Activated naive CD8-positive, alpha-beta T cell treated with anti-CD3 and anti-CD28 coated beads, Interleukin-2, amount 50 U/mL, for 24 hours (primary cell): ENCODE measurements at regions not wholly inside any gene's neighbourhood (a gene's known extent, or its start where the extent isn't known, plus 50 kb on each side); places are given as distances from the start of the nearest gene placed in this dataset.

Experiments used
- ATAC-seq: fragments of 150-1000 bp; cut with Tn5 transposase; one replicate; pipeline ENCODE4 v1.10.0; 2021
- DNase-seq: peaks from one replicate; pipeline ENCODE4 v3.0.0; 2021
- H3K27ac Mint-ChIP-seq: one replicate; pipeline ENCODE4 v1.8.0; 2021; ENCODE audit warnings: mild to moderate bottlenecking, mixed read lengths
- H3K27me3 Mint-ChIP-seq: one replicate; pipeline ENCODE4 v1.8.0; 2021; ENCODE audit warnings: mixed read lengths
- H3K36me3 Mint-ChIP-seq: one replicate; pipeline ENCODE4 v1.8.0; 2021; ENCODE audit warnings: low read depth, mixed read lengths
- H3K4me1 Mint-ChIP-seq: one replicate; pipeline ENCODE4 v1.8.0; 2021; ENCODE audit warnings: mixed read lengths
- H3K4me3 Mint-ChIP-seq: one replicate; pipeline ENCODE4 v1.8.0; 2021; ENCODE audit warnings: mild to moderate bottlenecking, moderate library complexity, mixed read lengths
- H3K9me3 Mint-ChIP-seq: one replicate; pipeline ENCODE4 v1.8.0; 2021; ENCODE audit warnings: mixed read lengths

GRCh38 chr3:106116733-106117489, 248.1 kb upstream of the CBLB start:
- DNase-seq: no peak
- no peak overlapping the region for H3K4me3 Mint-ChIP-seq
- peaks cover 8% of the 10 kb centered on the region for H3K36me3 Mint-ChIP-seq
- peaks cover 35% of the 10 kb centered on the region for H3K4me1 Mint-ChIP-seq
- H3K27me3 Mint-ChIP-seq: peaks cover 2% of the 10 kb centered on the region
- ATAC-seq: no peak
- no peak overlapping the region for H3K27ac Mint-ChIP-seq
- peaks cover 4% of the 10 kb centered on the region for H3K9me3 Mint-ChIP-seq

DNA sequence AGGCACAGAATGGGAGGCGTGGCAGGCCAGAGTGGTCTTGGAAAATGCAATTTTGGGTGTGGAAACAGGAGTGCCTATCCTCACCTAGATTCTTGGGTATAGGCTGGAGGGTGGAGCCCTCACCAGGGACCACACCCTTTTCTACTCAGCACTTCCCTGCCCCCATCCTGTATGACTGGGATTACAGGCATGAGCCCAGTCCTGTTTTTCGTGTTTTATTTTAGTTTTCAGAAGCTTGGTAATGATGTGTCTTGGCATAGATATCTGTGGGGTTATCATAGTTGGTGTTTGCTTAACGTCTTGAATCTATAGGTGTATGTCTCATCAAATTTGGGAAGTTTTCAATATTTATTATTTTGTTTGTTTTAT, 248.7 kb upstream of the CBLB start:
- H3K4me1 Mint-ChIP-seq: peaks cover 37% of the 10 kb centered on the region
- H3K27ac Mint-ChIP-seq: no peak overlapping the region
- H3K36me3 Mint-ChIP-seq: peaks cover 8% of the 10 kb centered on the region
- DNase-seq (no peak), ATAC-seq (no peak)
- no peak overlapping the region for H3K4me3 Mint-ChIP-seq
- peaks cover 2% of the 10 kb centered on the region for H3K27me3 Mint-ChIP-seq
- H3K9me3 Mint-ChIP-seq: peaks cover 4% of the 10 kb centered on the region

DNA sequence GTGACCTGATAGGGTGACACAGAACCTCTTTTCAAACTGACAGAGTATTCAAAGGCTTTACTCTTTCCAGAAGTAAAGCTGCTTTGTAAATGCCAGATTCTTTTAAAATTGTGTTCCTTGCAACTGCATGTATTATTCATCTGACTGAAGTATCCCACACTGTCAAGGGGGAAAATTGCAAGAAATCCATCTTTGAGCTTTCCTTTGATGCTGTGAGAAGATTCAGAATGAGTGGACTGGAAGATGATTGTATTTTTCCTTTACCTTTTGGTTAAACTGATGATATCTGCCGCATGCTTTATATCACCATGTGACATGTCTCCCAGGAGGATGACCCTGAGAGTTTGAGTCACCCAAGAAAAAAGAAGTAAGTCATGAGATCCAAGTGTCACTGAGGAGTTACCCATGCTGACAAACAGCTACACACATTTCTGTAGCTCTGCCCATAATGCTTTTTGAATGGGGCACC, 250.8 kb upstream of the CBLB start:
- Mint-ChIP-seq H3K27ac (peak overlapping the region; percentile 93), H3K9me3 (peaks cover 4% of the 10 kb centered on the region), H3K4me1 (peaks cover 33% of the 10 kb centered on the region), H3K27me3 (peaks cover 2% of the 10 kb centered on the region), H3K4me3 (peak overlapping the region; percentile 57), H3K36me3 (peaks cover 8% of the 10 kb centered on the region)
- ATAC-seq (peak; percentile 94), DNase-seq (no peak)

DNA sequence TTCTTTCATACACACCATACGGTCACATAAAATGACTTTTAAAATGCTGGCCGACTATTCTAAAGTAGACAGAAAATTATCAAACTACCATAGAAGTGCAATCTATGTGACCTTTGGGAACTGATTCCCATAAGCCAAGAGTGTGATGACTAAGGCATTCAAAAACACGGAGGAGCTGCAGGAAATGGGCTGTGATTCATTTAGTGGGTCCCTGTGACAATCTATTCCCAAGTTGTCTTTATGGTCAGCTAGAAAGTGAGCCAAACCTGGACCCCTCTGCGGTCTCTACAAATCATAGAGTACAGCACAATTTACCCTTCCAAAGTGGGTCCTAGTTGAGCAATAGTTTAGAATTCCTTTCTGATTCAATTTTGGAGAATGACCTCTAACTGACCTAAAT, 251.5 kb upstream of the CBLB start:
- DNase-seq (no peak), ATAC-seq (no peak)
- peaks cover 4% of the 10 kb centered on the region for H3K9me3 Mint-ChIP-seq
- peaks cover 2% of the 10 kb centered on the region for H3K27me3 Mint-ChIP-seq
- no peak overlapping the region for H3K4me3 Mint-ChIP-seq
- peaks cover 8% of the 10 kb centered on the region for H3K36me3 Mint-ChIP-seq
- peak overlapping the region; percentile 93 for H3K27ac Mint-ChIP-seq
- H3K4me1 Mint-ChIP-seq: peaks cover 33% of the 10 kb centered on the region

DNA sequence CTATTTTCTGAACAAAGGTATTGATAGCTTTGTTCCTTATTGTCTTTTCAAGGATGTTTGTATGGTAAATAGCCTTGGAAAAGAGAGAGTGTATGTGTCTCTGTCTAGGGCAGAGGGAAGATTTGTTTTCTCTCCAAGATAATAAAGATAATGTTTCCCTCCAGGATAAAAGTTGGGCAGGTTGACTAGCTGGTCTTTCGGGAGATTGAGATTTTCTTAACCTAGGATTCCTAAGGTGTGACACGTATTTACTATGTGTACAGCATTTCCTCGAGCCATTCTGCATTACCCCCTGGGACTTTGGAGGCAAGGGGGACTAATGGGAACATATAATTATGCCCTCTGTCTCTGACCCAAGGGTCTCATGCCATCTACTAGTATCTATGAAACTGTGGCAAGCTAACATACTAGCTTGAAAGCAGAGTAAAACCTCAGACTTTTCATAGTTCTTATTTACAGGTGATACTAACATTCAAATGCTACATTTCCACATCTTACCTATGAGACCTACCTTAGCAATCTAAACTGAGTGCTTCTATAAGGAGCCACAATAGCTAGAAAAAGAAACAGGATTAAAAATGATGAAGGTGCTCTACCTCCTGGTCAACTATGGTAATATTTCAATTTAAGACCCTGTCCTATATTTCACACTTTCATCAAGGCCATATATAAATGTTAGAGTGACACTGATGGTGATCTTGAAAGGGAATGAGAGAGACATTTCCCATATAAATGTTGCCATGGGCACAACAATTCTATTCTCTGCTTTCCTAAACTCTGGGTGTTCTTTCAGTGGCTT, 252.9 kb upstream of the CBLB start:
- ATAC-seq (no peak), DNase-seq (no peak)
- Mint-ChIP-seq H3K4me1 (peaks cover 33% of the 10 kb centered on the region), H3K9me3 (peaks cover 4% of the 10 kb centered on the region), H3K27me3 (peaks cover 2% of the 10 kb centered on the region), H3K4me3 (no peak overlapping the region), H3K27ac (no peak overlapping the region), H3K36me3 (peaks cover 8% of the 10 kb centered on the region)

GRCh38 chr3:106124818-106125217, 256.0 kb upstream of the CBLB start:
- H3K4me3 Mint-ChIP-seq: no peak overlapping the region

GRCh38 chr3:106125321-106125720, 256.5 kb upstream of the CBLB start:
- no peak for DNase-seq
- no peaks in the 10 kb centered on the region for H3K27me3 Mint-ChIP-seq
- H3K36me3 Mint-ChIP-seq: no peaks in the 10 kb centered on the region
- peaks cover 24% of the 10 kb centered on the region for H3K4me1 Mint-ChIP-seq
- H3K9me3 Mint-ChIP-seq: no peaks in the 10 kb centered on the region
- no peak overlapping the region for H3K4me3 Mint-ChIP-seq
- H3K27ac Mint-ChIP-seq: no peak overlapping the region
- no peak for ATAC-seq

More at GRCh38 chr3:106124818-106125217, 256.0 kb upstream of the CBLB start:
- peaks cover under 1% of the 10 kb centered on the region for H3K27me3 Mint-ChIP-seq
- ATAC-seq (no peak), DNase-seq (no peak)
- peaks cover 1% of the 10 kb centered on the region for H3K36me3 Mint-ChIP-seq
- H3K9me3 Mint-ChIP-seq: no peaks in the 10 kb centered on the region
- H3K27ac Mint-ChIP-seq: no peak overlapping the region
- peaks cover 24% of the 10 kb centered on the region for H3K4me1 Mint-ChIP-seq

DNA sequence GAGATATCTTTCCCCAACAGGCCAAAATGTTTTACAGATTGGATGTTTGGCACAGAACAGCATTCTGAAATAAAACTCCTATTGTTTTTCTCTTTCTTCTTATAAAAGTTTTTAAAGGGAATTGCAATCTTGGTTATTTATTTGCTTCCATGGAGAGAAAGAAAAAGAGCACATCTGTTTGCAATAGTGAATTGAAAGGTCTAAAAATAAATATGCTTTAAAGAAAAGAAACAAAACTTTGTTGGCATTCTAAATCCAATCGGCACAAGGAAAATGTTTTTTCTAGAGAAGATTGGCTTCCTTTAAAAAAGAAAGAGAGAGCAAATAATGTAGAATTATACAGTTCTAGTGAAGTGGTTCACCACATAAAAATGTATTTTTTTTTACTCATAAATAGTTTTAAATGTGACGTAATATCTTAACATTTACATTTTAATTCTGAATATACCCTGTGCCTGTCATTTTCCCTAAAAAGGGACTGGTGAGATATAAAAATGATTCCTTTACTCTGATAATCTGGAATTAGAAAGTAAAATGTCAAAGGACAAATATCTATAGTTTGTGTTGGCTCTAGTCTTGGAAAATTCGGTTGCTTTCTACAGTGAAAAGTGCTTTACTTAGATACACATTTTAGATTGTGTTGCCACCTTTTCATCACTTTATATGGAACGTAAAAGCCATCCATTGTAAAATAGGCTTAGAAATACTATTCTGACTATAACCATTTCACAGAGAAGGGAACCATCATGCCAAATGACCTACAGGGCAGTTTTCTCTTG, 257.4 kb upstream of the CBLB start:
- H3K9me3 Mint-ChIP-seq: no peaks in the 10 kb centered on the region
- H3K4me1 Mint-ChIP-seq: peaks cover 26% of the 10 kb centered on the region
- no peaks in the 10 kb centered on the region for H3K36me3 Mint-ChIP-seq
- no peak overlapping the region for H3K4me3 Mint-ChIP-seq
- DNase-seq (no peak), ATAC-seq (no peak)
- no peak overlapping the region for H3K27ac Mint-ChIP-seq
- H3K27me3 Mint-ChIP-seq: no peaks in the 10 kb centered on the region

- Mint-ChIP-seq H3K27ac (no peak overlapping the region), H3K4me1 (peaks cover 27% of the 10 kb centered on the region), H3K9me3 (no peaks in the 10 kb centered on the region), H3K36me3 (no peaks in the 10 kb centered on the region), H3K4me3 (no peak overlapping the region), H3K27me3 (no peaks in the 10 kb centered on the region)
- ATAC-seq: no peak
- no peak for DNase-seq
Observed at GRCh38 chr3:106126846-106127235, 258.0 kb upstream of the CBLB start.

- Mint-ChIP-seq H3K36me3 (no peaks in the 10 kb centered on the region), H3K27ac (peak overlapping the region; percentile 75), H3K27me3 (no peaks in the 10 kb centered on the region), H3K4me3 (peak overlapping the region; percentile 19), H3K9me3 (peaks cover 7% of the 10 kb centered on the region), H3K4me1 (peaks cover 35% of the 10 kb centered on the region)
- ATAC-seq (no peak), DNase-seq (no peak)
Observed at GRCh38 chr3:106129939-106130338, 261.1 kb upstream of the CBLB start.

DNA sequence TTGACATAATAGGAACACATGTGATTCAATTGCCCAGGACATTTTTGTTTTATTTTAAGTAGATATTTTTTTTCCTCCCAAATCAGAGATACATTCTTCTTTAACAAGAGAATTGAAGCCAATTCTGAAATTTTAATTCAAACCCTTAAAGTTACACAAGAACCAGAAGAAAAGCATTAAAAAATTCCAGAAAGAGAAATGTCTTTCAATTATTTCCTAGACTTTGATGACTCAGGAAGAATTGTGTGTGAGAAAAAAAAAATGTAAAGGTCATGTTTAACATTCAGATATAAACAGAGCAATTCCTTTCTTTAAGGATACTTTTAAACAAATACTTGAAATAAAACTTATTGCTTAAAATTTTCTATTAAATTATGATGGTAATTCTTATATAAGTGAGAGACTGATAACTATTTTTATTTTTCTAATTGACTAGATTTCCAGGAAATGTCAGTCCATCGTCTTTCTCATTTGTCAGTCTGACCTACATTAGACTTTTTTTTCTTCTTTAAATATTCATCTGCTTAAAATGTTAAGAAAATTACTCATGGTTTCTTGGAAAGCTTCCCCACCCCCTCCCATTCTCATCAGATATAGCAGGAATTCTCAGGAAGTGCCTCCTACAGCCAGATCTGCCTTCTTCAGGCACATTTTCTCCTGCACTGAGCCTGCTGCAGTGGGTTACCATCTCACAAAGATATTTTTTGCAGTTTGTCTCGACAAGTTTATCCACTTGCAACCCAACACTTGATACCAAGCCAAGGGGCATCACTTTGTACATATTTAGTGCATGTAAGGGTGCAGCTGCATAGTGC, 261.8 kb upstream of the CBLB start:
- Mint-ChIP-seq H3K27me3 (no peaks in the 10 kb centered on the region), H3K27ac (peak overlapping the region; percentile 75), H3K36me3 (no peaks in the 10 kb centered on the region), H3K9me3 (peaks cover 7% of the 10 kb centered on the region), H3K4me3 (peak overlapping the region; percentile 24), H3K4me1 (peaks cover 35% of the 10 kb centered on the region)
- ATAC-seq (no peak), DNase-seq (no peak)

DNA sequence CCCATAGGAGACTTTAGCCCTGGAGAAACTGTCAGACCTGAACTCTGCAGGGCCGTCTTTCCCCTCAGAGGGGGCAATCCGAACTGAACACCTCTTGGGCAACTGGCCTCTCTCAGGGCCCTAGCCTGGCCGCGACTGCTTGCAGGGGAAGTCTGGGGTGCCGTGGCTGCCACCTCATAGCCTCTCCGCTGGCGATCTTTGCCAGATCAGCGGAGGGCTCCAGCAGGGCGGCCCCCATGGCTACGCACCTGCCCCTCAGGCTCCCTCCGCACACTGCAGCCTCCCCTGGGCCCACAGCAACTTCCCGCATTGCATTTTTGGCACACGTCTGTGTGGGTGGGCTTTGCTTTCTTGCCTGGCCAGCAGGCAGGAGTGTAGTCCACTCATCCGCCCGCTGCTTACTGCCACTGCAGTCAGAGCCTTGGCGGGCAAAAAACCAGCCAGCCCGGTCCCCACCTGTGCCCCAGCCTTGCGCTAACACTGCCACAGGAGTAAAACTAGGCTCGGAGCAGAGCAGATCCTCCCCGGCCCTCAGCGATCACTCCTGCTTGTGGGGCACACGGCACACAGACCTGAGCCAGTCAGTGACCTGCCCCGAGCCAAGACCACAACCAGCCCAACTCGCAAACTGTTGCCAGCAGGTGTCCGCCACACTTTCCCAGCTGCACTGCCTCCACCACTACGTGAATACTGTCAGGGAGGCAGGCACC, 266.8 kb upstream of the CBLB start:
- no peak for ATAC-seq
- Mint-ChIP-seq H3K27me3 (no peaks in the 10 kb centered on the region), H3K27ac (no peak overlapping the region), H3K4me1 (peaks cover 22% of the 10 kb centered on the region), H3K4me3 (no peak overlapping the region), H3K36me3 (no peaks in the 10 kb centered on the region), H3K9me3 (peaks cover 7% of the 10 kb centered on the region)
- no peak for DNase-seq

DNA sequence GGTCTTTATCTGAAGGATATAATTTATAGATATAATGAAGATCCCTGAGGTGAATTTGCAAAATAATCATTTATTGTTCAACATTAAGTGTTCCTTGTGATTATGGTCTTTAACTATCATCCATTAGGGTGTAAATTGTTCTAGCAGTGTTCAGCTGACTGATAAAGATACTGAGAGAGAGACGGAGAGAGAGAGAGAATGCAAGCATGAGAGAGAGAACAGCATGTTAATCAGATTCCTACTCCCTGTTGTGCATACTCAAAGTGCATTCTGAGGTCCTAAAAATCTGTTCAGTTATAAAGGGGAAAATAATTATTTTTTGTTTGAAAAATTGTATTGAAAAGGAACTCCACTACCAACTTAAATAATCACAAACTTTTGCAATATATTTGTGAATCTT, 271.0 kb upstream of the CBLB start:
- Mint-ChIP-seq H3K27me3 (no peaks in the 10 kb centered on the region), H3K27ac (no peak overlapping the region), H3K36me3 (peaks cover 1% of the 10 kb centered on the region), H3K4me1 (peaks cover 4% of the 10 kb centered on the region), H3K4me3 (no peak overlapping the region), H3K9me3 (no peaks in the 10 kb centered on the region)
- ATAC-seq (no peak), DNase-seq (no peak)
